Tibial artery (tissue), 4 donors: ENCODE measurements at regions not wholly inside any gene's neighbourhood (a gene's known extent, or its start where the extent isn't known, plus 50 kb on each side); places are given as distances from the start of the nearest gene placed in this dataset.

Experiments used
- DNase-seq, 2 donors: peaks; one replicate each; pipeline ENCODE4 v3.0.0-alpha.2; 2019
- H3K27ac ChIP-seq, 2 donors: fragments of 200-600 bp; sonication (generic) in 1 of 2; 1 replicate in 1 of 2; 2 replicates in 1 of 2; pipeline ENCODE4 v1.5.1; 2018 to 2019; ENCODE audit warnings: mild to moderate bottlenecking in 1 of 2
- H3K27me3 ChIP-seq, 2 donors: fragments of 200-600 bp; sonication (generic) in 1 of 2; one replicate each; pipeline versions ENCODE4 v1.5.1 to v1.6.0; 2016 to 2019
- H3K36me3 ChIP-seq, 3 donors: fragments of 200-600 bp; sonication (generic) in 2 of 3; one replicate each; pipeline ENCODE4 v1.5.1; 2016 to 2019; ENCODE audit warnings: mild to moderate bottlenecking in 2 of 3
- H3K4me1 ChIP-seq, 4 donors: fragments of 200-600 bp; sonication (generic) in 2 of 4; 1 replicate in 3 of 4; 2 replicates in 1 of 4; pipeline ENCODE4 v1.5.1; 2016 to 2019
- H3K4me3 ChIP-seq, 2 donors: fragments of 200-600 bp; sonication (generic) in 1 of 2; 1 replicate in 1 of 2; 2 replicates in 1 of 2; pipeline ENCODE4 v1.5.1; 2018 to 2019; ENCODE audit warnings: mild to moderate bottlenecking in 2 of 2
- H3K9me3 ChIP-seq, 3 donors: fragments of 200-600 bp; sonication (generic) in 1 of 3; one replicate each; pipeline ENCODE4 v1.5.1; 2016 to 2019
- intact Hi-C: fragments of 100-400 bp; cut with DNase I; formaldehyde crosslinking; loops from one replicate; pipeline ENCODE4 v1.15.0; 2023; ENCODE audit warnings: low total_unique reads
- TF ChIP-seq, protein P1 (sequence below), 2 experiments: fragments of 200-600 bp in 1 of 2; fragments of 450-650 bp in 1 of 2; IDR thresholded peaks; one replicate each; pipeline ENCODE4 v1.5.1; 2017 to 2019; ENCODE audit warnings: antibody characterized with exemption in 2 of 2, mild to moderate bottlenecking in 1 of 2, moderate library complexity in 1 of 2

DNA sequence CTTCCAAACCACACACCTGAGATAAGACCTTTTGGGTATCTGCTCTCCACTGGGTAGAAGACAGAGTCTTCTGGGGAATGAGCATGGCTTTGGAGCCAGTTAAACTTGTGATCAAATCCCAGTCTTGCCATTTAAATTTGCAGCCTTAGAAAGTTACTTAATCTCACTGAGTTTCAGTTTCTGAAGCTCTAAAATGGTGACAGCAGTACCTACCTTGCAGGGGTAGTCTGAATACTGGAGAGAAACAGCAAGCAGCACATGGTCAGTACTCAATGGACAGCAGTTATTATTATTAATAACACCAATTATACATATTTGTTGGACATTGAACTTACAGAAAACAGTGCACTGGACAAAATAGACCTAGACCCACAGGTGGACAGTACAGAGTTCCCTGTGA is 260.9 kb downstream of the MAN2A1 start:
- intact Hi-C loops, result no loop called here
- no peaks in the 10 kb centered on the region for H3K27me3 ChIP-seq
- no peaks in the 10 kb centered on the region for H3K4me1 ChIP-seq
- no peak for DNase-seq
- TF ChIP-seq, protein P1, sequence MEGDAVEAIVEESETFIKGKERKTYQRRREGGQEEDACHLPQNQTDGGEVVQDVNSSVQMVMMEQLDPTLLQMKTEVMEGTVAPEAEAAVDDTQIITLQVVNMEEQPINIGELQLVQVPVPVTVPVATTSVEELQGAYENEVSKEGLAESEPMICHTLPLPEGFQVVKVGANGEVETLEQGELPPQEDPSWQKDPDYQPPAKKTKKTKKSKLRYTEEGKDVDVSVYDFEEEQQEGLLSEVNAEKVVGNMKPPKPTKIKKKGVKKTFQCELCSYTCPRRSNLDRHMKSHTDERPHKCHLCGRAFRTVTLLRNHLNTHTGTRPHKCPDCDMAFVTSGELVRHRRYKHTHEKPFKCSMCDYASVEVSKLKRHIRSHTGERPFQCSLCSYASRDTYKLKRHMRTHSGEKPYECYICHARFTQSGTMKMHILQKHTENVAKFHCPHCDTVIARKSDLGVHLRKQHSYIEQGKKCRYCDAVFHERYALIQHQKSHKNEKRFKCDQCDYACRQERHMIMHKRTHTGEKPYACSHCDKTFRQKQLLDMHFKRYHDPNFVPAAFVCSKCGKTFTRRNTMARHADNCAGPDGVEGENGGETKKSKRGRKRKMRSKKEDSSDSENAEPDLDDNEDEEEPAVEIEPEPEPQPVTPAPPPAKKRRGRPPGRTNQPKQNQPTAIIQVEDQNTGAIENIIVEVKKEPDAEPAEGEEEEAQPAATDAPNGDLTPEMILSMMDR (IDR thresholded peaks at IDR 0.05), result no peak
- no peaks in the 10 kb centered on the region for H3K9me3 ChIP-seq
- no peak overlapping the region for H3K4me3 ChIP-seq
- no peak overlapping the region for H3K27ac ChIP-seq
- H3K36me3 ChIP-seq, result no peaks in the 10 kb centered on the region

DNA sequence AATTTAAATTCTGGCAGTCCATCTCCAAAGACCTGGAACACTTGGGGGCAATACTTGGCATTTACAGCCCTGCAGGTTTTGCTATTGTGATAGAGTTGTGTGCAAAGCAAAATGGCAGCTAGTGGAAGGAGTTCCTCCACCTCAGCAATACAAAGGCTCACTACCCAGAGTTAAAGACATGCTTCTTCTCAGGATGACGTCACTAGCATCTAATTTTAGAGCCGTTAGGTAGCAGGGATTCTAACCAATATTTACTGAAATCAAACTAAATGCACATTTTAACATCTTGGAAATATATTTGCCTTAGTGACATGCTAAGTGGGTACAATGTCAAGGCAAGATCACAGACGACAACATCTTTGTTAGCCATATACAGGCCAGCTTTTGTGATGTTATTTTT is 261.6 kb downstream of the MAN2A1 start:
- intact Hi-C loops, result no loop called here
- TF ChIP-seq, protein P1 (IDR thresholded peaks at IDR 0.05), result no peak

DNA sequence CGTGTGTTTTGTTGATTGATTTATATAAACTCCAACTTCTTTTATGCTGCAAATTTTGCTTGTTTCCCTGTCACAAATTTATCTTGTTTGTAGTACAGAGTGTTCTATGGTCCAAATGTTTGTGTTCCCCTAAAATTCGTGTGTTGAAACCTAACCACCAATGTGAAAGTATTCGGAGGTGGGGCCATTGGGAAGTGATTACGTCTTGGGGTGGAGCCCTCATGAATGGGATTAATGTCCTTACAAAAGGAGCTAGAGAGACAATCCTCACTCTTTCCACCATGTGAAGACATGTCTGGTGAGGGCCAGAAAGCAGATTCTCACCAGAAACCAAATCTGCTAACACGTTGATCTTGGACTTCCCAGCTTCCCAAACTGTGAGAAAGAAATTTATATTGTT is 262.0 kb downstream of the MAN2A1 start:
- no peak overlapping the region for H3K27ac ChIP-seq
- no peak for DNase-seq
- TF ChIP-seq, protein P1 (IDR thresholded peaks at IDR 0.05), result no peak
- intact Hi-C loops, result no loop called here
- no peaks in the 10 kb centered on the region for H3K9me3 ChIP-seq
- no peak overlapping the region for H3K4me3 ChIP-seq
- H3K36me3 ChIP-seq, result no peaks in the 10 kb centered on the region
- H3K4me1 ChIP-seq, result no peaks in the 10 kb centered on the region
- H3K27me3 ChIP-seq, result no peaks in the 10 kb centered on the region

More for the DNA sequence above, 261.6 kb downstream of the MAN2A1 start:
- DNase-seq, result no peak
- H3K4me1 ChIP-seq, result no peaks in the 10 kb centered on the region
- no peaks in the 10 kb centered on the region for H3K27me3 ChIP-seq
- H3K27ac ChIP-seq, result no peak overlapping the region
- H3K4me3 ChIP-seq, result no peak overlapping the region
- no peaks in the 10 kb centered on the region for H3K36me3 ChIP-seq
- no peaks in the 10 kb centered on the region for H3K9me3 ChIP-seq

DNA sequence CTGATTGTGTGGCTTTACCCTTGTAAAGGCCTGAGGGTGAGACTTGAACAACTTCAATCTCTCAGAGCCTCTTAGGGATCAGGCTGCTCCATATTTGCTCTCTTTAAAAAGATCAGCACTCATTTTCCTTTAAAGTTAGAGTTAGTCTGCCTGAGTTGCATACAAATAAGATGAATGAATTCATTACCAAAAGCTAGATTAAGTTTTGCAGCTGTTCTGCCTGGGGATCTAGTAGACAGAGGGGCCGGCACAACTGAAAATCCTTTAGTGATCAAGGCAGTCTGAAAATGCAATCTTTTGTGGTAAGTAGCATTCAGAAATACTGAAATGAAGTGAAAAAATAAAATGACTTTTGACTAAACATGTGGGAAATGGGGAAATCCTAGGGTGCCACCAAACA is 264.0 kb downstream of the MAN2A1 start:
- intact Hi-C loops, result no loop called here
- DNase-seq, result no peak
- no peaks in the 10 kb centered on the region for H3K9me3 ChIP-seq
- H3K4me1 ChIP-seq, result no peaks in the 10 kb centered on the region
- TF ChIP-seq, protein P1 (IDR thresholded peaks at IDR 0.05), result no peak
- no peak overlapping the region for H3K27ac ChIP-seq
- no peak overlapping the region for H3K4me3 ChIP-seq
- no peaks in the 10 kb centered on the region for H3K27me3 ChIP-seq
- no peaks in the 10 kb centered on the region for H3K36me3 ChIP-seq

DNA sequence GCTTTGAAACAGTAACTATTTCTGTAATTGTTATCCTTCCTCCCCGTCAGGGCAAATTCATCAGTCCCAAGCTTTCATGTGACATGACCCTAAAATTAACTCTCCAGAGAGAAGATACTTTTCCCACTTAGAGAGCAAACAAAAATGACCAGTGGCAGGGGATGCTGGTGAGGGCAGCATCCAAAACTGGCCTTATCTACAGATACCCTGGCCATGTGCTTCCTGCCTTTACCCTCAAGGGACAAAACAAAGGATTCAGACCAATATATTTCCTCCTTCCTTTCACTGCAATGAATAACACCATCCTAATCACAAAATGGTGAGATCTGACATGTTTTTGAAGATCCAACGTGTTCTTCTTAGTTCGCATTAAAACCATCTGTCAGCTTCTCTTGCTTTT is 267.2 kb downstream of the MAN2A1 start:
- TF ChIP-seq, protein P1 (IDR thresholded peaks at IDR 0.05), result no peak
- no peaks in the 10 kb centered on the region for H3K9me3 ChIP-seq
- no peaks in the 10 kb centered on the region for H3K27me3 ChIP-seq
- no peaks in the 10 kb centered on the region for H3K4me1 ChIP-seq
- DNase-seq, result no peak
- intact Hi-C loops, result no loop called here
- no peak overlapping the region for H3K4me3 ChIP-seq
- H3K27ac ChIP-seq, result no peak overlapping the region
- H3K36me3 ChIP-seq, result no peaks in the 10 kb centered on the region

DNA sequence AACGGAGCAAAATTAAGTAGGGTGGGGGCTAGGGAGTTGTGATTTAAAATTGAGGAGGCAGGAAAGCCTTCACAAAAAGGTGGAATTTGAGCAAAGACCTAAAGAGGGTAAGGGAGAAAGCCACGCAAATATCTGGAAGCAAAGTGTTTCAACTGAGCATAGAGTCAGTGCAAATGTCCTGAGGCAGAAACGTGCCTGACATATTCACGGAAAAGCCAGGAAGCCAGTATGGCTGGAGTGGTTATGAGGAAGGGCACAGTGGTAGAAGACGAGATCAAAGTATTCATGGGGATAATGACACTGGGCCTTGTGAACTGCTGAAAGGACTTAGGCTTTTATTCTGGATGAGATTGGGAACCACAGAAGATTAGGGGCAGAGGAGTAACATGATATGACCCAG is 268.4 kb downstream of the MAN2A1 start:
- Histone ChIP-seq H3K27me3 (no peaks in the 10 kb centered on the region), H3K4me1 (no peaks in the 10 kb centered on the region), H3K36me3 (no peaks in the 10 kb centered on the region), H3K9me3 (no peaks in the 10 kb centered on the region), H3K4me3 (no peak overlapping the region), H3K27ac (no peak overlapping the region)
- no peak for DNase-seq
- intact Hi-C loops, result no loop called here
- TF ChIP-seq, protein P1 (IDR thresholded peaks at IDR 0.05), result no peak
